GM04503 (cell line): ENCODE measurements at regions not wholly inside any gene's neighbourhood (a gene's known extent, or its start where the extent isn't known, plus 50 kb on each side); places are given as distances from the start of the nearest gene placed in this dataset.
"Not testable (repeated sequence)": the region's sequence is repeated elsewhere in the genome, so short reads cannot be mapped to it uniquely, and the experiment has no call there.

Source experiments
- DNase-seq: peaks from one replicate; pipeline ENCODE4 v3.0.0-alpha.2; 2012; ENCODE audit warnings: low read depth

GRCh38 chr5:155116456-155117251, 103.1 kb downstream of the KIF4B start:
- no peak for DNase-seq

DNA sequence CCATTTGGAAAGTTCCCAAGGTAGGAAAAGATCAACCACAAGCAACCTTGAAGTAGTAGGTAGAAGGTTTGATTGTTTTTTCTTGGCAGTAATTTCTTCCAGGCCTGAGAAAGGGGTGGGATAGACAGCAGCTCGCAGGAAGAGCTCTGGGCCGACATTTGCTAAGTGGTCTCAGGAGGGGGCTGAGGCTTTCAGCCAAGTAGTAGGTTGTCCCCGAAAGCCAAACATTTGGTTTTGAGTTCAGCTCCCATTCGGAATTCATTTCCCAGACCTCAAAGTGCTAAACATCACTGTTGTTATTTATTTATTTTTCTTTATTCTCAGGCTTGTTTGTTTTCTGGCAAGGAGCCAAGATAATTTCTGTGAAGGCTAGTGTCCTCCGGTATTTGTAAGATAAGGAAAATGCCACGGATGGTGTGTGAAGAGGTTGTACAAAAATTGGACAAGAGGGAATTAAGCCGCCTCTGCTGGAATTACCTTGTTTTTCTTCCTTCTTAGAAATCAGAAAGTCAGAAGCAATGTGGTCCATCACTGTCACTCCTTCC, 112.1 kb downstream of the KIF4B start:
- DNase-seq: no peak

DNA sequence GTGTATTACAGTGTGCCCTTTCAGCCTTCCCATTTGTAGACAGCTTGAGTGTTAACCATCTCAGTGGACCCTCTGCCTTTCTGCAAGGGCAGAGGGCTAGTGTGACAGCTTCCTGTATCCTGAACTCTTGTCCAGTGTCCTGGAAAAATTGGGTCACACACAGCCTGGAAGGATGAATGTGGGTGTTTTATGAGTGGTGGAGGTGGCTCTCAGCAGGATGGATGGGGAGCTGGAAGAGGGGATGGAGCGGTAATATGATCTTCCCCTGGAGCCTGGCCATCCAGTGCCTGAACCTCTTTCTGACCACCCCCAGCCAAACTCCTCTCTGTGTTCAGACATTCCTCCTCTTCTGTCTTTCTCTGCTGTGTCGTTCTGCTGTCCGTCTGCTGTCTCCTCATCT, 113.0 kb downstream of the KIF4B start:
- DNase-seq: no peak

- DNase-seq: no peak
Measured at GRCh38 chr5:155127552-155127951, 114.0 kb downstream of the KIF4B start.

DNA sequence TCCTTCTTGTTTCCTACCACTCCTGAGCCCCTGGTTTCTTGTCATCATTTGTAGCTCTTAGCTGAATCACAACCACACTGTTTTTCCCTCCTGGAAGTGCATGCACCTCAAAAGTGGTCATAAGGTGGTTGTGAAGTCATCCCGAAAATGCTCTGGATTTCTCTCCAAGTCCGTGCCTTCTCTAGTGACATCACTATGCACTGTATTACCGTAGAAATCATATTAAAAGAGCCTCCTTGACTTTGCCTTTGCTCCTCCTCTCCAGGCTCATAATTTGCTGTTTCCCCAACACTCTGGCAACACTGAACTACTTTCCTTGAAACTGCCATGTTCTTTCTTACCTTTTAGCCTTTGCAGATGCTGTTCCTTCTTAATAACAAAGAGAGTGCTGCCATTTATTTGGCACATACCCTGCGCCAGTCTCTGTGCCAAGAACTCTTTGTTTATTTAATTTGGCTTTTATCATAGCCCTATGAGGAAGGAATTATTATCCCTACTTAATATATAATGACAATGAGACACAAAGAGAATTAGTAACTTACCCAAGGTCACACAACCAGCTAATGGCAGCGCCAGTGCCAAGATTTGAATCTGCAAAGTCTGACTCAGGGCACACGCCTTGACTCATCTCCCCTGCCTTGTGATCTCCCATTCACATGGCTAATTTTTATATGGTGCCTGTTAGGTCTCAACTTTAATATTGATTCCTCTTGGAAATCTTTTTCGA, 115.4 kb downstream of the KIF4B start:
- no peak for DNase-seq

GRCh38 chr5:155129513-155129880, 115.9 kb downstream of the KIF4B start:
- DNase-seq: no peak

- no peak for DNase-seq
Measured at GRCh38 chr5:155134130-155134529, 120.6 kb downstream of the KIF4B start.

GRCh38 chr5:155136216-155136850, 122.8 kb downstream of the KIF4B start:
- no peak for DNase-seq

GRCh38 chr5:155137683-155138082, 124.1 kb downstream of the KIF4B start:
- no peak for DNase-seq

GRCh38 chr5:155140646-155141045, 127.1 kb downstream of the KIF4B start:
- no peak for DNase-seq

GRCh38 chr5:155144956-155145355, 131.4 kb downstream of the KIF4B start:
- no peak for DNase-seq

- no peak for DNase-seq
Measured at GRCh38 chr5:155147222-155147621, 133.7 kb downstream of the KIF4B start.

GRCh38 chr5:155148694-155149093, 135.1 kb downstream of the KIF4B start:
- no peak for DNase-seq

- DNase-seq: no peak
Measured at GRCh38 chr5:155150012-155150411, 136.5 kb downstream of the KIF4B start.

DNA sequence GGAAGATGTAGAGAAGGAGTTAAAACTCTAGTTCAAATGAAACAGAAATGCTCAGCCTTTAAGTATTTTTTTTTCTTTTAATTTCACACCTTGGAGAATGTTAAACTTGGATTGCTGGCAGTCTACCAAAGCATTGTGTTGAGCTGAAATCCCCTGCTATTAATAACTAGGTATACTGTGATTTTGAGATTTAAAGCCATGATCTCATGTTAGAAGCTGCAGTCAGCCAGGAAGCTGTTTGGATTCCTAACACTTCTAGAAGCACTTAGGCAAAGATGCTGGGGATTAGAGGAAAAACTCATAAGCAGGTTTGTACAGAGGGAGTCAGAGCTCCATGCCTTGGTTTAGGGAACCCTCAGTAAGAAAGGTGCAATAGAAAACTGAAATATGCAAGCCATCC, 141.4 kb downstream of the KIF4B start:
- DNase-seq: no peak

- DNase-seq: not testable (repeated sequence)
Measured at GRCh38 chr5:155163084-155163483, 149.5 kb downstream of the KIF4B start.

DNA sequence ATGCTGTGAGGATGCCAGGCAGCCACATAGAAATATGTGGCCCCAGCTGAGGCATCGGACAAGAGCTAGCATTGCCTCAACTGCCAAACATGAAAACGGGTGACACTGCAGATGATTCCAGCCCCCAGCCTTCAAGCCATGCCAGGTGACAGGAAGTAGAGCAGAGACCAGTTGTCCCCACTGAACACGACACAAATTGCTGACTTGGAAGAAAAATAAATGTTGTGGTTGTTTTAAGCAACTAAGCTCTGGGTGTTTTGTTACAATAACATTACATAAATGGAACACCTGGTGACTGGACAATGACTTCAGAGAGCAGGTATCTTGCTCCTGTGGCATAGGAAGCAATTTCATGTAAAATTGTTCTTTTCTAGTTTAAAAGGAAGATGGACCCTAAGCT, 154.2 kb downstream of the KIF4B start:
- DNase-seq: no peak

- DNase-seq: no peak
Measured at GRCh38 chr5:155181542-155181941, 168.0 kb downstream of the KIF4B start.

DNA sequence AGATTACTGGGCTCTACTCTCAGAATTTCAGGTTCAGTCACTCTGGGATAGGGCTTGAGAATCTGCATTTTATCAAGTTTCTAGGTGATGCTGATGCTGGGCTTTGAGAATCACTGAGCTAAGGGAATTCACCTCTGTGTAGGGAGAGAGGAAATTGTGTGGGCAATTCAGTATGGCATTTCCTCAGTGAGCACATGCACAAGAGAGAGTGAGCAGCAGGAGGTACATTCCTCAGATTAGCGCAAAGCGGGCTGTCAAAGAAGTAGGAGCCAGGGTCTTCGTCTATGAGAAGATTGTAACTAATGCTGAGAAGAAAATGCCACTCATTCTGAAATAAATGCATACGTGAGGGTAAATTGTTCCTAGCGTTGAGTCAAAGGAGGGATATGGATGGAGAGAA, 175.9 kb downstream of the KIF4B start:
- no peak for DNase-seq

- no peak for DNase-seq
Measured at GRCh38 chr5:155189981-155190380, 176.4 kb downstream of the KIF4B start.

- DNase-seq: no peak
Measured at GRCh38 chr5:155193029-155193428, 179.5 kb downstream of the KIF4B start.

DNA sequence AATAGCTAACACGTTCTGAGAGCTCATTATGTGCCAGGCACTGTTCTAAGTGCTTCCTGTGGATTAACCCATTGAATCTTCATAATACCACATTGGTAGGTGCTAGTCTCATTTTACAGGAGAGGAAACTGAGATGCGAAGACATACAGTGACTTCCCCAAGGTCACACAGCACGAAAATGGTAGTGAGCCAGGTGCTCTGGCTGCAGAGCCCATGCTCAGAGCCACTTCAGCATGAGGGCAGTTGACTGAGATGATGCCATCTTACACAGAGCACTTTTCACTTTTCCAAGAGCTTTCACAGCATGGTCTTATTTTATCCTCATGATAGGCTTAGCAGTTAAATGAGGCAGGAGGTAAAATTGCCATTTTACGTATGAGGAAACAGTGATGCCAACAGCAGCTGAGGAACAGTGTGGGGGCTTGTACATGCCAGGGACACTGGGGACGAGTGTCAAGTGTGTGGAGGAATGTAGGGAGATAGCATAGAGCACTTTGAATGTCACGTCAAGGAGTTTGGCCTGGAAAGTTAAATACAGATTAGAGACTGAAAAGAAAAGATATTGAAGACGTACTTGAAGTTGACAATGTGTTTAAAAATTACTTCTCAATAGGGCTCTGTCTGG, 180.0 kb downstream of the KIF4B start:
- DNase-seq: no peak
